HEK293T (cell line): ENCODE measurements at regions not wholly inside any gene's neighbourhood (a gene's known extent, or its start where the extent isn't known, plus 50 kb on each side); places are given as distances from the start of the nearest gene placed in this dataset.

Experiments used
- BHLHE40 ChIP-seq: fragments of 450-650 bp; IDR thresholded peaks from 2 replicates; pipeline ENCODE4 v1.6.1; 2016; ENCODE audit warnings: mild to moderate bottlenecking, moderate library complexity, borderline replicate concordance
- ELF4 ChIP-seq: fragments of 450-650 bp; IDR thresholded peaks from 2 replicates; pipeline ENCODE4 v1.6.1; 2017; ENCODE audit warnings: antibody characterized with exemption
- FOXA1 ChIP-seq: fragments of 450-650 bp; IDR thresholded peaks from 2 replicates; pipeline ENCODE4 v1.6.1; 2016; ENCODE audit warnings: mild to moderate bottlenecking
- FOXK2 ChIP-seq: fragments of 450-650 bp; IDR thresholded peaks from 2 replicates; pipeline ENCODE4 v1.6.1; 2016; ENCODE audit warnings: mild to moderate bottlenecking
- FOXM1 ChIP-seq: fragments of 450-650 bp; IDR thresholded peaks from 2 replicates; pipeline ENCODE4 v1.6.1; 2017; ENCODE audit warnings: mild to moderate bottlenecking, borderline replicate concordance
- HDGF ChIP-seq: fragments of 450-650 bp; IDR thresholded peaks from 2 replicates; pipeline ENCODE4 v1.6.1; 2017; ENCODE audit warnings: antibody characterized with exemption, borderline replicate concordance
- L3MBTL2 ChIP-seq: fragments of 450-650 bp; conservative IDR thresholded peaks from 2 replicates; pipeline ENCODE4 v1.6.1; 2016; ENCODE audit warnings: mild to moderate bottlenecking
- LEF1 ChIP-seq: fragments of 450-650 bp; IDR thresholded peaks from 2 replicates; pipeline ENCODE4 v1.6.1; 2017; ENCODE audit warnings: mild to moderate bottlenecking, borderline replicate concordance
- SP1 ChIP-seq: fragments of 450-650 bp; IDR thresholded peaks from 2 replicates; pipeline ENCODE4 v1.6.1; 2017
- SUZ12 ChIP-seq: fragments of 450-650 bp; IDR thresholded peaks from 2 replicates; pipeline ENCODE4 v1.6.1; 2016; ENCODE audit warnings: mild to moderate bottlenecking
- TARDBP ChIP-seq: fragments of 450-650 bp; IDR thresholded peaks from 2 replicates; pipeline ENCODE4 v1.6.1; 2016
- ZNF384 ChIP-seq: fragments of 450-650 bp; IDR thresholded peaks from 2 replicates; pipeline ENCODE4 v1.6.1; 2016
- TF ChIP-seq, protein P1 (sequence below): fragments of 450-650 bp; IDR thresholded peaks from 2 replicates; pipeline ENCODE4 v1.6.1; 2016

DNA sequence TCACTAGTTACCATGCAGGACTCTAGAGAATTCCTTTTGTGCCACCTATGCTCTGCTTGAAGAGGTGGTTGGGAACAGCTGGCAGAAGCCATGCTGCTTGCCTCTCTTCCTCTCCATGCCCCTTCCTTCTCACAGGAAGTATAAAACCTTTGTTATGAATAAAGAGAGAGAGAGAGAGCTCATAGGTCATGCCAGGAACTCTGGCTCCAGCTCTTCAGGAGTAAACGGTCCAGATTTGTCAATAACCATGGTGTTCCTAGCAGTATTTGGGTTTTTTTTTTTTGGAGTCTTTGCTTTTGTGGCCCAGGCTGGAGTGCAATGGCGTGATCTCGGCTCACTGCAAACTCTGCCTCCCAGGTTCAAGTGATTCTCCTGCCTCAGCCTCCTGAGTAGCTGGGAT, 97.7 kb upstream of the SLC4A7 start:
- TF ChIP-seq SP1, result no peak
- TF ChIP-seq BHLHE40, result no peak
- no peak for TF ChIP-seq FOXK2
- TF ChIP-seq ELF4, result no peak
- TF ChIP-seq FOXA1, result no peak
- no peak for TF ChIP-seq L3MBTL2
- no peak for TF ChIP-seq SUZ12
- no peak for TF ChIP-seq FOXM1
- TF ChIP-seq HDGF, result no peak
- TF ChIP-seq LEF1, result no peak
- no peak for TF ChIP-seq ZNF384
- TF ChIP-seq, protein P1, sequence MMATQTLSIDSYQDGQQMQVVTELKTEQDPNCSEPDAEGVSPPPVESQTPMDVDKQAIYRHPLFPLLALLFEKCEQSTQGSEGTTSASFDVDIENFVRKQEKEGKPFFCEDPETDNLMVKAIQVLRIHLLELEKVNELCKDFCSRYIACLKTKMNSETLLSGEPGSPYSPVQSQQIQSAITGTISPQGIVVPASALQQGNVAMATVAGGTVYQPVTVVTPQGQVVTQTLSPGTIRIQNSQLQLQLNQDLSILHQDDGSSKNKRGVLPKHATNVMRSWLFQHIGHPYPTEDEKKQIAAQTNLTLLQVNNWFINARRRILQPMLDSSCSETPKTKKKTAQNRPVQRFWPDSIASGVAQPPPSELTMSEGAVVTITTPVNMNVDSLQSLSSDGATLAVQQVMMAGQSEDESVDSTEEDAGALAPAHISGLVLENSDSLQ, result no peak
- no peak for TF ChIP-seq TARDBP
